ENCODE measurements at regions not wholly inside any gene's neighbourhood (a gene's known extent, or its start where the extent isn't known, plus 50 kb on each side); places are given as distances from the start of the nearest gene placed in this dataset.

DNA sequence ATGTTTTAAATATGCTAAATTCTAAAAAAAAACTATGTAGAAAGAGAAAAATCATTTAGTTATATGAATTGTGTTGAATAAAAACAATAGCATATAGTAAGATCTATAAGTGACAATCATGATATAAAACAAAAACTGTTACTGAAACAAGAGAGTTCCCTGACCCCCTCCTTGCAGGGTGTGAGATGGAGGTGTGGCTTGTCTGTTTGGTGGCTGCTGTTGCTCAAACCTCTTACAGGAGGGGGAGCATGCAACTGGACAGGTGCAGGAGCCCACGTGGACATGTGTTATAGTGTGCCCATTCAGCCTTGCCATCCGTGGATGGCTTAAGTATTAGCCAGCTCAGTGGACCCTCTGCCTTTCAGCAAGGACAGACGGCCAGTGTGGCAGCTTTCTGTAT lies 206.7 kb downstream of the MOXD1 start:
- Histone ChIP-seq H3K9ac (ENCODE audit: extremely low read depth, insufficient read length, low read length) (no peak overlapping the region), H2AFZ (ENCODE audit: low read length) (no peak overlapping the region), H2AK5ac (ENCODE audit: insufficient read length, low read length) (no peak overlapping the region), H3K18ac (ENCODE audit: insufficient read length, low read depth, low read length) (no peak overlapping the region), H3K27ac (ENCODE audit: insufficient read length, low read depth, low read length) (no peak overlapping the region), H2BK15ac (ENCODE audit: low read depth, low read length) (no peak overlapping the region), H4K20me1 (ENCODE audit: control insufficient read depth, insufficient read depth, insufficient read length) (no peaks in the 10 kb centered on the region), H3K79me1 (ENCODE audit: insufficient read depth, low read depth, low read length, poor library complexity, severe bottlenecking) (no peaks in the 10 kb centered on the region), H3K4me2 (ENCODE audit: insufficient read depth, insufficient read length, low read length) (no peak overlapping the region), H3K4ac (ENCODE audit: low read depth, low read length) (no peak overlapping the region), H4K5ac (ENCODE audit: insufficient read length, low read depth, low read length) (no peak overlapping the region), H4K8ac (replicated peaks; ENCODE audit: insufficient read length, low read depth, low read length) (no peak overlapping the region), H3K4me1 (ENCODE audit: insufficient read depth, low read length) (no peaks in the 10 kb centered on the region), H3K23ac (ENCODE audit: insufficient read length, low read depth, low read length) (no peak overlapping the region), H3K27me3 (ENCODE audit: insufficient read depth, low read length) (no peaks in the 10 kb centered on the region), H3K79me2 (ENCODE audit: insufficient read depth, low read length) (no peaks in the 10 kb centered on the region), H3K14ac (ENCODE audit: insufficient read depth, low read length) (no peak overlapping the region), H3K23me2 (ENCODE audit: insufficient read length, low read depth, low read length, poor library complexity, severe bottlenecking) (no peaks in the 10 kb centered on the region), H2BK20ac (ENCODE audit: low read depth, low read length, poor library complexity, severe bottlenecking) (no peak overlapping the region), H2BK120ac (ENCODE audit: low read depth, low read length, poor library complexity, severe bottlenecking) (no peak overlapping the region), H3K9me3 (ENCODE audit: control insufficient read depth, low read depth, low read length) (no peaks in the 10 kb centered on the region), H3T11ph (ENCODE audit: low read length) (no peak overlapping the region), H2BK5ac (ENCODE audit: insufficient read length, low read length) (no peak overlapping the region), H3K56ac (ENCODE audit: insufficient read length, low read depth, low read length) (no peak overlapping the region), H2BK12ac (ENCODE audit: insufficient read length, low read depth, low read length) (no peak overlapping the region), H4K91ac (ENCODE audit: insufficient read length, low read depth, low read length) (no peak overlapping the region)
- no peak for DNase-seq
- H3K4me1 Mint-ChIP-seq: peaks cover 0 to 2% of the 10 kb centered on the region in 2 experiments; a peak in 1 of 4 replicates
- TF ChIP-seq, protein P1, sequence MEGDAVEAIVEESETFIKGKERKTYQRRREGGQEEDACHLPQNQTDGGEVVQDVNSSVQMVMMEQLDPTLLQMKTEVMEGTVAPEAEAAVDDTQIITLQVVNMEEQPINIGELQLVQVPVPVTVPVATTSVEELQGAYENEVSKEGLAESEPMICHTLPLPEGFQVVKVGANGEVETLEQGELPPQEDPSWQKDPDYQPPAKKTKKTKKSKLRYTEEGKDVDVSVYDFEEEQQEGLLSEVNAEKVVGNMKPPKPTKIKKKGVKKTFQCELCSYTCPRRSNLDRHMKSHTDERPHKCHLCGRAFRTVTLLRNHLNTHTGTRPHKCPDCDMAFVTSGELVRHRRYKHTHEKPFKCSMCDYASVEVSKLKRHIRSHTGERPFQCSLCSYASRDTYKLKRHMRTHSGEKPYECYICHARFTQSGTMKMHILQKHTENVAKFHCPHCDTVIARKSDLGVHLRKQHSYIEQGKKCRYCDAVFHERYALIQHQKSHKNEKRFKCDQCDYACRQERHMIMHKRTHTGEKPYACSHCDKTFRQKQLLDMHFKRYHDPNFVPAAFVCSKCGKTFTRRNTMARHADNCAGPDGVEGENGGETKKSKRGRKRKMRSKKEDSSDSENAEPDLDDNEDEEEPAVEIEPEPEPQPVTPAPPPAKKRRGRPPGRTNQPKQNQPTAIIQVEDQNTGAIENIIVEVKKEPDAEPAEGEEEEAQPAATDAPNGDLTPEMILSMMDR (conservative IDR thresholded peaks at IDR 0.05): no peak
- peaks cover 3% of the 10 kb centered on the region; the same call in 1 of the 2 replicates for H3K27me3 Mint-ChIP-seq (ENCODE audit: low read depth)
- peaks cover 7 to 14% of the 10 kb centered on the region in 2 experiments; a peak in 4 of 5 replicates for H3K9me3 Mint-ChIP-seq
- H3K4me3 Mint-ChIP-seq: no peak overlapping the region
- no CpG with 5 or more reads among the region's 3 CpGs for WGBS (ENCODE audit: extremely low coverage, insufficient read length, low lambda C conversion rate)
- no peak overlapping the region for H3K27ac Mint-ChIP-seq
- 0 out of 7 replicates have a peak, but pooled peaks cover 0 to 2% (median 0%) of the 10 kb centered on the region in 3 experiments for H3K36me3 Mint-ChIP-seq (ENCODE audit: insufficient read depth in 1 of 3, low read depth in 3 of 3)
